Astrocyte of the spinal cord (primary cell): ENCODE measurements at regions not wholly inside any gene's neighbourhood (a gene's known extent, or its start where the extent isn't known, plus 50 kb on each side); places are given as distances from the start of the nearest gene placed in this dataset.

Experiments used
- DNase-seq: peaks from one replicate; pipeline ENCODE4 v3.0.0; 2011; ENCODE audit warnings: low read depth, low spot score
- H3K4me3 ChIP-seq: 2 replicates; pipeline ENCODE4 v1.5.1; 2011; ENCODE audit warnings: low read depth, mild to moderate bottlenecking, low read length, moderate library complexity
- in situ Hi-C: cut with HindIII; loops from 2 replicates; pipeline ENCODE4 v1.10.0; 2017; ENCODE audit warnings: low sequenced_read_pairs
- TF ChIP-seq, protein P1 (sequence below): IDR thresholded peaks from 2 replicates; pipeline ENCODE4 v1.5.1; 2012; ENCODE audit warnings: low read depth, mild to moderate bottlenecking, low read length, inconsistent platforms

DNA sequence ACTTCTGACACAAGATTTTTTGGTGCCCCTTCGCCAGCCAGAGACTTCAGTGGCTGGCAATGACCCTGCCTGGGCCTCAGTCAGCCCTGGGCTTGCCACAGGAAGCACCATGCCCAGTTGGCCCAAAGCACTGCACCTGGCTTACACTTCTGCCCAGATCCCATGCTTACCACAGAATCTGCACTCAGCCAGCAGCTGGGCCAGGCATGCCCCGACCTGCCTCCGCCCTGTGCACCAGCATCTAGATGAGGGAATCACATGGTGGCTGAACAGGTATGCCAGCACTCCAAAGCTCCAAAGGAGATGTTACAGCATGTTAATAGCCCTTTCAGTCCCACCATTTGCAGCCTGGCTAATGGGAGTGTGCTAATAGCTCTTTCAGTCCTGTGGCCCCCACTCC is 690.9 kb downstream of the SLITRK6 start:
- TF ChIP-seq, protein P1, sequence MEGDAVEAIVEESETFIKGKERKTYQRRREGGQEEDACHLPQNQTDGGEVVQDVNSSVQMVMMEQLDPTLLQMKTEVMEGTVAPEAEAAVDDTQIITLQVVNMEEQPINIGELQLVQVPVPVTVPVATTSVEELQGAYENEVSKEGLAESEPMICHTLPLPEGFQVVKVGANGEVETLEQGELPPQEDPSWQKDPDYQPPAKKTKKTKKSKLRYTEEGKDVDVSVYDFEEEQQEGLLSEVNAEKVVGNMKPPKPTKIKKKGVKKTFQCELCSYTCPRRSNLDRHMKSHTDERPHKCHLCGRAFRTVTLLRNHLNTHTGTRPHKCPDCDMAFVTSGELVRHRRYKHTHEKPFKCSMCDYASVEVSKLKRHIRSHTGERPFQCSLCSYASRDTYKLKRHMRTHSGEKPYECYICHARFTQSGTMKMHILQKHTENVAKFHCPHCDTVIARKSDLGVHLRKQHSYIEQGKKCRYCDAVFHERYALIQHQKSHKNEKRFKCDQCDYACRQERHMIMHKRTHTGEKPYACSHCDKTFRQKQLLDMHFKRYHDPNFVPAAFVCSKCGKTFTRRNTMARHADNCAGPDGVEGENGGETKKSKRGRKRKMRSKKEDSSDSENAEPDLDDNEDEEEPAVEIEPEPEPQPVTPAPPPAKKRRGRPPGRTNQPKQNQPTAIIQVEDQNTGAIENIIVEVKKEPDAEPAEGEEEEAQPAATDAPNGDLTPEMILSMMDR = no peak
- H3K4me3 ChIP-seq = no peak overlapping the region
- no peak for DNase-seq
- in situ Hi-C loops = no loop called here

DNA sequence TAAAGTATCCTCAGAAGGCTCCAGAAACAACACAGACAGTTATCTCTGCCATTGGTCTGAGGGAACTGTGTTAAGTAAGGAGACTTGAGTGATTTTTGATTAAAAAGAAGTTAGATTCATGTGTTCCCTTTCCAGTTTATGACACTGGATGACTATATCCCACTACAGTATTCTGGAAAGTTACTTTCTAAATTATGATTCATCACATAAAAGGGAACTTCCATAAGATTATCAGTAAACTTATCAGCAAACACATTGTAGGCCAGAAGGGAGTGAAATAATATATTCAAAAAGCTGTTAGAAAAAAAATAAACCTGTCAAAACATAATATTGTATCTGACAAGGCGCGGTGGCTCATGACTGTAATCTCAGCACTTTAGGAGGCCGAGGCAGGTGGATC is 700.0 kb downstream of the SLITRK6 start:
- TF ChIP-seq, protein P1 = no peak
- no peak for DNase-seq
- in situ Hi-C loops = no loop called here
- no peak overlapping the region for H3K4me3 ChIP-seq

DNA sequence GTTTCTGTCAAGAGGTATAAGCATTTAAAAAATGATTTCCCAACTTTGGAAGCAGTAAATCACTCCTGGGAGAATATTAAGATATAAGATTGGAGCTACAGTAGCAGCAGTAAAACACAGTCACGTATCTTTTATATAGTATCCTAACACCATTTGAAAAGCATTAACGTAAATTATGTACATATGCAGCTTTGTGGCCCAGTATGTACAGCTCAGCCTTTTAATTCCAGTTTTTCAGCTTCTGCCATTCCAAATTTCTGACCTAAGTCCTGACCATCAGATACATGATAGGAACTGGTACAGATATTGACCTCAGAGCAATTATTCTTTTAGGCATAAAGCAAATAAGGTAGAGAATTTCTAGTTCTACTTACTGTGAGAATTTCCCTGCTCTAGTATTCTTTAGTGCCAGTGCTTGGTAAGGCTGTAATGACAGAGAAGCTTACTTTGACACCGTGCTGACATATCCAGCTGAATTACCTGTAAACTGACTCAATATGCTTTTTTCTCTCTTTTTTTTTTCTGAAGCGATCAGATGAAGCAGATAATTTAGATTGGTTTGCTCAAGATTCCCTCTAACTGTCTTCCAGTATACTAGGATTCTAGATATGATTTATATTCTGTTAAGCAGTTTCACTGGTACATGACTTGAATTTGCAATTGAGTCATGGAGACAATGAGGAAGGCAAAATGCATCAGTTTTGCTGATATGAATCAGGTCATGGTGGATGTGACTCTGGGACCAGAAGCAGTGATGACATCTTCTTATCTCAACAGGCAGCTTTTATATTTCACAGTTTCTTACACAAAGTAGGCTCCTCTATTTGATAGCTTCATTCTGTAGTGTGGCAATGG is 703.6 kb downstream of the SLITRK6 start:
- H3K4me3 ChIP-seq = no peak overlapping the region
- TF ChIP-seq, protein P1 = no peak
- DNase-seq = no peak
- in situ Hi-C loops = no loop called here

DNA sequence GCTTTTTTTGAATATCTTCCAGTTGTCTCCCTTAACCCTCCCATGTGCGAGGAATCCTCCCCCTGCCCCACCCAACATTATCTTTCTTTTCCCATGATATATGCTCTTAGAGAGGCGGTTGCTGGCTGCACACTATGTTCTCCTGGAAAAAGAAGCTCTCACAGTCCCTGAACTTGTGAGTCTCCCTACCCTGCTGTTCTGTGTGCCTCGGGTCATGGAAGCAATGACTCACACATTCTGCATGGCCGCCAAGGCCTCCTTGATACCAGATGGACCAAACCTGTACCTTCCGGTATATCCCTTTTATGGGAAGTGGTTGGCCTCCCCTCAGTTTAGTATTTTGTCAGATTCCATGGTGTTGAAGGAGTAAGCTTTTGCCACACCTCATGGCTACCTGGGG is 705.4 kb downstream of the SLITRK6 start:
- TF ChIP-seq, protein P1 = no peak
- DNase-seq = peak; percentile 54
- H3K4me3 ChIP-seq = no peak overlapping the region

DNA sequence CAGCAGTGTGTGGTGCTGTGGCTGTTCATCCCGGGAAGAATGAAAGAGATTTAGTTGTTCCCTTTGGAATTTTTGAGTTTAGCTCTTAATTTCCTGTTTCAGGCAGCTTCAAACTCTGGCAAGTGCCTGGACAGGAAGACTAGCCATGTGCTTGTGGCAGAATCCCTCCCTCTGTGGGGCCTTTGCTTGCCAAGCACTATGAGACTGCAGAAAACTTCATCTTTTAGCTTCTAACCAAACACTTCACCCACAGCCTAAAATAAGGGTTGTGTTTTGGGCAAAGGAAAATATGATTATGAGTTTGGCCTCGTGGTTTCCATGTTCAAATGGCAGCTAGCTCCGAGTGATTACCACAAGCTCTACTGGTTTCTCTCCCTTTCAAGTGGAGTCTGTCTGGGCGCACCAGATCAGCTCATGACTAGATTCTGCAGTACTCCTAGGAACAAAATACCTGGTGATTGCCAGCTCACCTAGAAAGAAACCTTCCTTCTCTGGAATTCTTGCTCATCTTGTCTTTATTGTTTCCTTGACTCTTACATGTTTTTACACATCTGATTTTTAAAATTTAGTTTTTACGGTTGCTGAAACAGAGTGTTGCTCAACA is 707.5 kb downstream of the SLITRK6 start:
- TF ChIP-seq, protein P1 = no peak
- DNase-seq = peak; percentile 3
- in situ Hi-C loops = no loop called here
- no peak overlapping the region for H3K4me3 ChIP-seq

More for the DNA sequence above, 705.4 kb downstream of the SLITRK6 start:
- in situ Hi-C loops = no loop called here

DNA sequence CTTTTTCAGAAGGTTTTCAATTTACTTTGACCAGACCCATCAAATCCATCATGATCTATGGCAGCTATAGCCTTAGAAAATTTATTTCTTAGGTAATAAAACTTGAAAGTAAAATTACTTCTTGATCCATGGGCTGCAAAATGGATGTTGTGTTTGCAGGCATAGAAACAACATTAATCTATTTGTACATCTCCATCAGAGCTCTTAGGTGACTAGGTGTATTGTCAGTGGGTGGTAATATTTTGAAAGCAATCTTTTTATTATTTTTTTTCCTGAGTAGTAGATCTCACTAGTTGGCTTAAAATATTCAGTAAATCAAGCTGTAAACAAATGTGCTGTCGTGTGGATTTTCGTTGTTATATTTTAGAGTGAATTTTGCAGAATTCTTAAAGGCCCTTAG is 710.0 kb downstream of the SLITRK6 start:
- no peak for DNase-seq
- TF ChIP-seq, protein P1 = no peak
- in situ Hi-C loops = no loop called here

More for the DNA sequence above, 710.0 kb downstream of the SLITRK6 start:
- no peak overlapping the region for H3K4me3 ChIP-seq
